PC-9 (cell line): ENCODE measurements at regions not wholly inside any gene's neighbourhood (a gene's known extent, or its start where the extent isn't known, plus 50 kb on each side); places are given as distances from the start of the nearest gene placed in this dataset.

Experiments used
- BruUV-seq: library from RNA; stranded (reverse); fragments of 400-500 nt; replicated peaks from 2 replicates; lab custom pipeline; 2021; lab: Mats Ljungman, UMichigan
- CTCF ChIA-PET: fragments of 300-600 bp; sonication (Branson Sonifier 250); formaldehyde crosslinking; loops from one replicate; lab custom pipeline; 2022; ENCODE audit warnings: antibody characterized with exemption; lab: Charles Lee
- POLR2A ChIA-PET: fragments of 300-600 bp; sonication (Branson Sonifier 250); formaldehyde crosslinking; loops from one replicate; lab custom pipeline; 2022; ENCODE audit warnings: antibody characterized with exemption; ENCODE audit not compliant: unreplicated experiment; lab: Charles Lee
- DNase-seq, 2 experiments: peaks; one replicate each; pipeline versions ENCODE4 v3.0.0 to v3.0.0-alpha.2; 2015 to 2022; ENCODE audit warnings: mixed read lengths in 1 of 2
- H2AFZ ChIP-seq: fragments of 200-600 bp; sonication (generic); 2 replicates; pipeline ENCODE4 v1.8.1; 2017; ENCODE audit warnings: antibody characterized with exemption
- H3F3A ChIP-seq: fragments of 200-600 bp; sonication (generic); 2 replicates; pipeline ENCODE4 v1.8.1; 2017; ENCODE audit warnings: antibody characterized with exemption, mild to moderate bottlenecking, low read depth; ENCODE audit not compliant: insufficient read depth
- H3K27ac ChIP-seq: fragments of 200-600 bp; sonication (generic); 2 replicates; pipeline ENCODE4 v1.6.1; 2016; ENCODE audit warnings: mixed run types
- H3K27me3 ChIP-seq: fragments of 200-600 bp; sonication (generic); 2 replicates; pipeline ENCODE4 v1.6.1; 2016; ENCODE audit warnings: low read depth, mixed run types; ENCODE audit not compliant: insufficient read depth
- H3K36me3 ChIP-seq: fragments of 200-600 bp; sonication (generic); 2 replicates; pipeline ENCODE4 v1.6.1; 2016; ENCODE audit warnings: low read depth, mixed run types
- H3K4me1 ChIP-seq: fragments of 200-600 bp; sonication (generic); replicated peaks from 2 replicates; pipeline ENCODE4 v1.6.1; 2016; ENCODE audit warnings: mixed run types; ENCODE audit not compliant: insufficient read depth
- H3K4me2 ChIP-seq: fragments of 200-600 bp; sonication (generic); 2 replicates; pipeline ENCODE4 v1.6.1; 2017; ENCODE audit warnings: mixed run types
- H3K4me3 ChIP-seq: fragments of 200-600 bp; sonication (generic); 2 replicates; pipeline ENCODE4 v1.6.1; 2016; ENCODE audit warnings: mixed run types
- H3K79me2 ChIP-seq: fragments of 200-600 bp; sonication (generic); 2 replicates; pipeline ENCODE4 v1.6.1; 2017; ENCODE audit warnings: low read depth, mixed run types
- H3K9me2 ChIP-seq: fragments of 200-600 bp; sonication (generic); 2 replicates; pipeline ENCODE4 v1.8.1; 2017; ENCODE audit warnings: mild to moderate bottlenecking; ENCODE audit not compliant: insufficient read depth
- H3K9me3 ChIP-seq: fragments of 200-600 bp; sonication (generic); 2 replicates; pipeline ENCODE4 v1.8.1; 2016; ENCODE audit warnings: low read depth; ENCODE audit not compliant: insufficient read depth
- H4K20me1 ChIP-seq: fragments of 200-600 bp; sonication (generic); 2 replicates; pipeline ENCODE4 v1.8.1; 2017; ENCODE audit not compliant: insufficient read depth
- CTCF ChIP-seq: fragments of 200-600 bp; sonication (generic); conservative IDR thresholded peaks from 2 replicates; pipeline ENCODE4 v1.6.1; 2017; ENCODE audit warnings: mixed run types, antibody characterized with exemption, mild to moderate bottlenecking, moderate library complexity
- EZH2 ChIP-seq: fragments of 200-600 bp; sonication (generic); IDR thresholded peaks from 2 replicates; pipeline ENCODE4 v1.8.0; 2017; ENCODE audit warnings: antibody characterized with exemption, low read depth
- intact Hi-C: fragments of 100-400 bp; cut with micrococcal nuclease; formaldehyde crosslinking; loops from one replicate; pipeline ENCODE4 v1.10.0; 2022; ENCODE audit not compliant: unreplicated experiment

GRCh38 chr15:80308002-80308401 lies 56.0 kb upstream of the CTXND1 start:
- no peak overlapping the region for H3K4me3 ChIP-seq
- TF ChIP-seq EZH2 (no peak), CTCF (no peak)
- no peaks in the 10 kb centered on the region for H3K36me3 ChIP-seq
- H3K4me1 ChIP-seq = no peaks in the 10 kb centered on the region
- BruUV-seq = no TSS peak
- no peaks in the 10 kb centered on the region for H3K9me2 ChIP-seq
- ChIA-PET POLR2A (no interaction called here), CTCF (no interaction called here)
- H3K4me2 ChIP-seq = no peak overlapping the region
- H3K9me3 ChIP-seq = no peaks in the 10 kb centered on the region
- no peaks in the 10 kb centered on the region for H3F3A ChIP-seq
- H3K27ac ChIP-seq = no peak overlapping the region
- intact Hi-C loops = loop anchor here (2.0 kb wide), 1 partner anchor 967 kb away; no protein-coding TSS in a partner anchor
- no peaks in the 10 kb centered on the region for H3K79me2 ChIP-seq
- H2AFZ ChIP-seq = no peak overlapping the region
- DNase-seq = no peak
- no peaks in the 10 kb centered on the region for H4K20me1 ChIP-seq
- peaks cover 32% of the 10 kb centered on the region for H3K27me3 ChIP-seq

GRCh38 chr15:80309769-80310384 lies 57.9 kb upstream of the CTXND1 start:
- H4K20me1 ChIP-seq = no peaks in the 10 kb centered on the region
- no peak overlapping the region for H3K4me2 ChIP-seq
- BruUV-seq = no TSS peak
- no peaks in the 10 kb centered on the region for H3K4me1 ChIP-seq
- intact Hi-C loops = loop anchor here (2.0 kb wide), 1 partner anchor 969 kb away; no protein-coding TSS in a partner anchor
- no peaks in the 10 kb centered on the region for H3K79me2 ChIP-seq
- ChIA-PET POLR2A (no interaction called here), CTCF (no interaction called here)
- H3K4me3 ChIP-seq = no peak overlapping the region
- no peaks in the 10 kb centered on the region for H3F3A ChIP-seq
- no peak overlapping the region for H3K27ac ChIP-seq
- peaks cover 29% of the 10 kb centered on the region for H3K27me3 ChIP-seq
- H2AFZ ChIP-seq = no peak overlapping the region
- H3K9me2 ChIP-seq = no peaks in the 10 kb centered on the region
- no peak for TF ChIP-seq EZH2
- TF ChIP-seq CTCF = peak; percentile 58
- no peak for DNase-seq
- H3K36me3 ChIP-seq = no peaks in the 10 kb centered on the region
- H3K9me3 ChIP-seq = no peaks in the 10 kb centered on the region

- no peak for DNase-seq
- Histone ChIP-seq H3K27ac (no peak overlapping the region), H3K27me3 (peaks cover 29% of the 10 kb centered on the region), H3K4me1 (no peaks in the 10 kb centered on the region), H3K9me3 (no peaks in the 10 kb centered on the region), H3K36me3 (no peaks in the 10 kb centered on the region), H3F3A (no peaks in the 10 kb centered on the region), H3K4me3 (no peak overlapping the region), H2AFZ (no peak overlapping the region), H3K4me2 (no peak overlapping the region), H3K9me2 (no peaks in the 10 kb centered on the region), H3K79me2 (no peaks in the 10 kb centered on the region), H4K20me1 (no peaks in the 10 kb centered on the region)
- ChIA-PET POLR2A (no interaction called here), CTCF (no interaction called here)
- intact Hi-C loops = no loop called here
- TF ChIP-seq EZH2 = no peak
- TF ChIP-seq CTCF = no peak
- no TSS peak for BruUV-seq
These were observed 58.8 kb upstream of the CTXND1 start for GRCh38 chr15:80310776-80311175.
